ENCODE measurements at regions not wholly inside any gene's neighbourhood (a gene's known extent, or its start where the extent isn't known, plus 50 kb on each side); places are given as distances from the start of the nearest gene placed in this dataset.

GRCh38 chr17:56018211-56018610 is 135.1 kb upstream of the ANKFN1 start:
- TF ChIP-seq CTCF (IDR thresholded peaks at IDR 0.05) (no peak), POLR2AphosphoS5 (IDR thresholded peaks at IDR 0.05) (no peak)

All from breast epithelium (tissue), 3 donors.